B cell (primary cell): ENCODE measurements at regions not wholly inside any gene's neighbourhood (a gene's known extent, or its start where the extent isn't known, plus 50 kb on each side); places are given as distances from the start of the nearest gene placed in this dataset.

Source experiments
- ATAC-seq: fragments of 200-7000 bp; cut with Tn5 transposase; one replicate; pipeline ENCODE4 v1.10.0; 2021; ENCODE audit warnings: low read depth, mild to moderate bottlenecking, moderate number of reproducible peaks, moderate library complexity
- CTCF ChIA-PET: fragments of 350-600 bp; sonication (Branson Sonifier 250); formaldehyde crosslinking; loops from one replicate; lab custom pipeline; 2021; ENCODE audit warnings: antibody characterized with exemption, inconsistent platforms; lab: Charles Lee
- POLR2A ChIA-PET: fragments of 350-600 bp; sonication (Branson Sonifier 250); formaldehyde crosslinking; loops from one replicate; lab custom pipeline; 2021; ENCODE audit warnings: antibody characterized with exemption; lab: Charles Lee
- DNase-seq: peaks from one replicate; pipeline ENCODE4 v3.0.0; 2013
- H2AFZ ChIP-seq: 2 replicates; pipeline ENCODE4 v1.6.1; 2012; ENCODE audit warnings: mild to moderate bottlenecking, low read depth, low read length; ENCODE audit not compliant: insufficient read depth, poor library complexity, severe bottlenecking
- H3K27ac ChIP-seq, 2 donors: 1 replicate in 1 of 2; 2 replicates in 1 of 2; pipeline ENCODE4 v1.5.1; 2012 to 2013; ENCODE audit warnings: low read length in 2 of 2, mild to moderate bottlenecking in 2 of 2, moderate library complexity in 1 of 2
- H3K27me3 ChIP-seq, 4 experiments: fragments of 200-600 bp in 1 of 4; sonication (generic) in 1 of 4; replicated peaks in 1 of 4; 1 replicate in 2 of 4; 2 replicates in 2 of 4; pipeline versions ENCODE4 v1.6.1 to v1.7.0; 2013 to 2016; ENCODE audit warnings: low read length in 3 of 4, mild to moderate bottlenecking in 2 of 4, mixed read lengths in 1 of 4, moderate library complexity in 1 of 4; ENCODE audit not compliant: insufficient read depth in 4 of 4, control insufficient read depth in 3 of 4; ENCODE audit errors: control extremely low read depth in 1 of 4
- H3K36me3 ChIP-seq, 2 experiments: replicated peaks in 1 of 2; 1 replicate in 1 of 2; 2 replicates in 1 of 2; pipeline versions ENCODE4 v1.6.1 to v1.7.1; 2013; ENCODE audit warnings: low read length in 1 of 2; ENCODE audit not compliant: insufficient read depth in 2 of 2, control insufficient read depth in 1 of 2; ENCODE audit errors: control extremely low read depth in 1 of 2, extremely low read depth in 1 of 2
- H3K4me1 ChIP-seq, 2 donors: fragments of 200-600 bp in 1 of 2; sonication (generic) in 1 of 2; 1 replicate in 1 of 2; 2 replicates in 1 of 2; pipeline versions ENCODE4 v1.5.1 to v1.6.1; 2013 to 2017; ENCODE audit warnings: low read length in 2 of 2; ENCODE audit not compliant: control insufficient read depth in 2 of 2, insufficient read depth in 2 of 2
- H3K4me2 ChIP-seq: replicated peaks from 2 replicates; pipeline ENCODE3; 2012; ENCODE audit warnings: mild to moderate bottlenecking, low read depth, low read length; ENCODE audit not compliant: poor library complexity, severe bottlenecking
- H3K4me3 ChIP-seq, 5 experiments: fragments of 200-600 bp in 1 of 5; sonication (generic) in 1 of 5; 1 replicate in 3 of 5; 2 replicates in 2 of 5; pipeline versions ENCODE4 v1.5.1 to v1.7.0; 2011 to 2016; ENCODE audit warnings: low read length in 4 of 5, mild to moderate bottlenecking in 4 of 5, low read depth in 2 of 5, control low read depth in 1 of 5, moderate library complexity in 1 of 5; ENCODE audit not compliant: insufficient read depth in 1 of 5; ENCODE audit errors: control extremely low read depth in 1 of 5, extremely low read depth in 1 of 5
- H3K79me2 ChIP-seq: fragments of 200-600 bp; sonication (generic); one replicate; pipeline ENCODE4 v1.6.0; 2016; ENCODE audit warnings: low read length; ENCODE audit not compliant: control insufficient read depth, insufficient read depth
- H3K9ac ChIP-seq: fragments of 200-600 bp; sonication (generic); 2 replicates; pipeline ENCODE4 v1.6.1; 2017; ENCODE audit warnings: mild to moderate bottlenecking, low read length, moderate library complexity
- H3K9me3 ChIP-seq, 3 donors: one replicate each; pipeline versions ENCODE4 v1.6.1 to v1.7.1; 2013; ENCODE audit warnings: low read length in 2 of 3; ENCODE audit not compliant: control insufficient read depth in 2 of 3, insufficient read depth in 1 of 3; ENCODE audit errors: control extremely low read depth in 1 of 3
- H4K20me1 ChIP-seq: 2 replicates; pipeline ENCODE4 v1.6.0; 2012; ENCODE audit warnings: mild to moderate bottlenecking, low read length; ENCODE audit not compliant: insufficient read depth, control insufficient read depth, poor library complexity, severe bottlenecking
- H3K27ac Mint-ChIP-seq: one replicate; pipeline ENCODE4 v1.8.0; 2021; ENCODE audit warnings: mixed read lengths
- H3K27me3 Mint-ChIP-seq: one replicate; pipeline ENCODE4 v1.8.0; 2021; ENCODE audit warnings: mixed read lengths
- H3K4me1 Mint-ChIP-seq: one replicate; pipeline ENCODE4 v1.8.0; 2021; ENCODE audit warnings: mixed read lengths
- H3K4me3 Mint-ChIP-seq: one replicate; pipeline ENCODE4 v1.8.0; 2021; ENCODE audit warnings: mixed read lengths
- H3K9me3 Mint-ChIP-seq: one replicate; pipeline ENCODE4 v1.8.0; 2022; ENCODE audit warnings: mixed read lengths; ENCODE audit not compliant: insufficient read depth
- CTCF ChIP-seq: fragments of 200-600 bp; IDR thresholded peaks from one replicate; pipeline ENCODE4 v1.8.0; 2022; ENCODE audit warnings: antibody characterized with exemption, mild to moderate bottlenecking
- EZH2 ChIP-seq: IDR thresholded peaks from 2 replicates; pipeline ENCODE4 v1.6.1; 2012; ENCODE audit warnings: borderline replicate concordance, low read depth, mild to moderate bottlenecking, moderate library complexity, low read length; ENCODE audit not compliant: insufficient read depth, poor library complexity, severe bottlenecking
- WGBS: methylation state at CpG from one replicate; pipeline ENCODE4 v1.1.5; 2013; ENCODE audit warnings: missing lambda C conversion rate; ENCODE audit not compliant: insufficient coverage; 5-methylcytosine and 5-hydroxymethylcytosine counted together
- intact Hi-C: fragments of 100-400 bp; cut with micrococcal nuclease; formaldehyde crosslinking; loops from one replicate; pipeline ENCODE4 v1.10.0; 2022

GRCh38 chr9:78557540-78557939 is 260.6 kb downstream of the PSAT1 start:
- H3K27me3 ChIP-seq: no peaks in the 10 kb centered on the region
- no peak for ATAC-seq
- H3K4me1 ChIP-seq: no peaks in the 10 kb centered on the region
- H3K9me3 ChIP-seq: no peaks in the 10 kb centered on the region
- POLR2A ChIA-PET: no interaction called here
- H3K27ac ChIP-seq: no peak overlapping the region
- no peak overlapping the region for H2AFZ ChIP-seq
- Mint-ChIP-seq H3K27me3 (no peaks in the 10 kb centered on the region), H3K4me1 (no peaks in the 10 kb centered on the region), H3K27ac (no peak overlapping the region), H3K9me3 (no peaks in the 10 kb centered on the region), H3K4me3 (no peak overlapping the region)
- H3K9ac ChIP-seq: no peak overlapping the region
- DNase-seq: no peak
- WGBS: 87% methylated on average over 3 of the region's 5 CpGs
- H3K4me3 ChIP-seq: no peak overlapping the region
- H3K36me3 ChIP-seq: no peaks in the 10 kb centered on the region
- TF ChIP-seq CTCF (no peak), EZH2 (no peak)
- CTCF ChIA-PET: interaction anchor here (0.5 kb wide), 1 partner anchor 347 kb away, joined by 3 read pairs; no protein-coding TSS in a partner anchor
- no peak overlapping the region for H3K4me2 ChIP-seq
- no peaks in the 10 kb centered on the region for H4K20me1 ChIP-seq
- intact Hi-C loops: no loop called here
- H3K79me2 ChIP-seq: no peaks in the 10 kb centered on the region

- Mint-ChIP-seq H3K4me3 (no peak overlapping the region), H3K27ac (no peak overlapping the region), H3K27me3 (no peaks in the 10 kb centered on the region), H3K4me1 (no peaks in the 10 kb centered on the region), H3K9me3 (no peaks in the 10 kb centered on the region)
- H3K4me3 ChIP-seq: no peak overlapping the region
- H4K20me1 ChIP-seq: no peaks in the 10 kb centered on the region
- CTCF ChIA-PET: no interaction called here
- H3K27me3 ChIP-seq: no peaks in the 10 kb centered on the region
- ATAC-seq (no peak), DNase-seq (no peak)
- intact Hi-C loops: no loop called here
- no peak overlapping the region for H3K9ac ChIP-seq
- H3K9me3 ChIP-seq: no peaks in the 10 kb centered on the region
- H3K79me2 ChIP-seq: no peaks in the 10 kb centered on the region
- no peak overlapping the region for H3K27ac ChIP-seq
- 60% methylated on average over 1 of the region's 3 CpGs for WGBS
- no peak overlapping the region for H2AFZ ChIP-seq
- no peak for TF ChIP-seq CTCF
- TF ChIP-seq EZH2: no peak
- no peaks in the 10 kb centered on the region for H3K4me1 ChIP-seq
- no peaks in the 10 kb centered on the region for H3K36me3 ChIP-seq
- POLR2A ChIA-PET: no interaction called here
- no peak overlapping the region for H3K4me2 ChIP-seq
Observed at GRCh38 chr9:78559449-78559885, 262.5 kb downstream of the PSAT1 start.
